B cell (primary cell): ENCODE measurements at regions not wholly inside any gene's neighbourhood (a gene's known extent, or its start where the extent isn't known, plus 50 kb on each side); places are given as distances from the start of the nearest gene placed in this dataset.

ENCODE experiments used
- ATAC-seq: fragments of 200-7000 bp; cut with Tn5 transposase; one replicate; pipeline ENCODE4 v1.10.0; 2021; ENCODE audit warnings: low read depth, mild to moderate bottlenecking, moderate number of reproducible peaks, moderate library complexity
- CTCF ChIA-PET: fragments of 350-600 bp; sonication (Branson Sonifier 250); formaldehyde crosslinking; loops from one replicate; lab custom pipeline; 2021; ENCODE audit warnings: antibody characterized with exemption, inconsistent platforms; lab: Charles Lee
- POLR2A ChIA-PET: fragments of 350-600 bp; sonication (Branson Sonifier 250); formaldehyde crosslinking; loops from one replicate; lab custom pipeline; 2021; ENCODE audit warnings: antibody characterized with exemption; lab: Charles Lee
- DNase-seq: peaks from one replicate; pipeline ENCODE4 v3.0.0; 2013
- H2AFZ ChIP-seq: 2 replicates; pipeline ENCODE4 v1.6.1; 2012; ENCODE audit warnings: mild to moderate bottlenecking, low read depth, low read length; ENCODE audit not compliant: insufficient read depth, poor library complexity, severe bottlenecking
- H3K27ac ChIP-seq, 2 donors: 1 replicate in 1 of 2; 2 replicates in 1 of 2; pipeline ENCODE4 v1.5.1; 2012 to 2013; ENCODE audit warnings: low read length in 2 of 2, mild to moderate bottlenecking in 2 of 2, moderate library complexity in 1 of 2
- H3K27me3 ChIP-seq, 4 experiments: fragments of 200-600 bp in 1 of 4; sonication (generic) in 1 of 4; replicated peaks in 1 of 4; 1 replicate in 2 of 4; 2 replicates in 2 of 4; pipeline versions ENCODE4 v1.6.1 to v1.7.0; 2013 to 2016; ENCODE audit warnings: low read length in 3 of 4, mild to moderate bottlenecking in 2 of 4, mixed read lengths in 1 of 4, moderate library complexity in 1 of 4; ENCODE audit not compliant: insufficient read depth in 4 of 4, control insufficient read depth in 3 of 4; ENCODE audit errors: control extremely low read depth in 1 of 4
- H3K36me3 ChIP-seq, 2 experiments: replicated peaks in 1 of 2; 1 replicate in 1 of 2; 2 replicates in 1 of 2; pipeline versions ENCODE4 v1.6.1 to v1.7.1; 2013; ENCODE audit warnings: low read length in 1 of 2; ENCODE audit not compliant: insufficient read depth in 2 of 2, control insufficient read depth in 1 of 2; ENCODE audit errors: control extremely low read depth in 1 of 2, extremely low read depth in 1 of 2
- H3K4me1 ChIP-seq, 2 donors: fragments of 200-600 bp in 1 of 2; sonication (generic) in 1 of 2; 1 replicate in 1 of 2; 2 replicates in 1 of 2; pipeline versions ENCODE4 v1.5.1 to v1.6.1; 2013 to 2017; ENCODE audit warnings: low read length in 2 of 2; ENCODE audit not compliant: control insufficient read depth in 2 of 2, insufficient read depth in 2 of 2
- H3K4me2 ChIP-seq: replicated peaks from 2 replicates; pipeline ENCODE3; 2012; ENCODE audit warnings: mild to moderate bottlenecking, low read depth, low read length; ENCODE audit not compliant: poor library complexity, severe bottlenecking
- H3K4me3 ChIP-seq, 5 experiments: fragments of 200-600 bp in 1 of 5; sonication (generic) in 1 of 5; 1 replicate in 3 of 5; 2 replicates in 2 of 5; pipeline versions ENCODE4 v1.5.1 to v1.7.0; 2011 to 2016; ENCODE audit warnings: low read length in 4 of 5, mild to moderate bottlenecking in 4 of 5, low read depth in 2 of 5, control low read depth in 1 of 5, moderate library complexity in 1 of 5; ENCODE audit not compliant: insufficient read depth in 1 of 5; ENCODE audit errors: control extremely low read depth in 1 of 5, extremely low read depth in 1 of 5
- H3K79me2 ChIP-seq: fragments of 200-600 bp; sonication (generic); one replicate; pipeline ENCODE4 v1.6.0; 2016; ENCODE audit warnings: low read length; ENCODE audit not compliant: control insufficient read depth, insufficient read depth
- H3K9ac ChIP-seq: fragments of 200-600 bp; sonication (generic); 2 replicates; pipeline ENCODE4 v1.6.1; 2017; ENCODE audit warnings: mild to moderate bottlenecking, low read length, moderate library complexity
- H3K9me3 ChIP-seq, 3 donors: one replicate each; pipeline versions ENCODE4 v1.6.1 to v1.7.1; 2013; ENCODE audit warnings: low read length in 2 of 3; ENCODE audit not compliant: control insufficient read depth in 2 of 3, insufficient read depth in 1 of 3; ENCODE audit errors: control extremely low read depth in 1 of 3
- H4K20me1 ChIP-seq: 2 replicates; pipeline ENCODE4 v1.6.0; 2012; ENCODE audit warnings: mild to moderate bottlenecking, low read length; ENCODE audit not compliant: insufficient read depth, control insufficient read depth, poor library complexity, severe bottlenecking
- H3K27ac Mint-ChIP-seq: one replicate; pipeline ENCODE4 v1.8.0; 2021; ENCODE audit warnings: mixed read lengths
- H3K27me3 Mint-ChIP-seq: one replicate; pipeline ENCODE4 v1.8.0; 2021; ENCODE audit warnings: mixed read lengths
- H3K4me1 Mint-ChIP-seq: one replicate; pipeline ENCODE4 v1.8.0; 2021; ENCODE audit warnings: mixed read lengths
- H3K4me3 Mint-ChIP-seq: one replicate; pipeline ENCODE4 v1.8.0; 2021; ENCODE audit warnings: mixed read lengths
- H3K9me3 Mint-ChIP-seq: one replicate; pipeline ENCODE4 v1.8.0; 2022; ENCODE audit warnings: mixed read lengths; ENCODE audit not compliant: insufficient read depth
- CTCF ChIP-seq: fragments of 200-600 bp; IDR thresholded peaks from one replicate; pipeline ENCODE4 v1.8.0; 2022; ENCODE audit warnings: antibody characterized with exemption, mild to moderate bottlenecking
- EZH2 ChIP-seq: IDR thresholded peaks from 2 replicates; pipeline ENCODE4 v1.6.1; 2012; ENCODE audit warnings: borderline replicate concordance, low read depth, mild to moderate bottlenecking, moderate library complexity, low read length; ENCODE audit not compliant: insufficient read depth, poor library complexity, severe bottlenecking
- WGBS: methylation state at CpG from one replicate; pipeline ENCODE4 v1.1.5; 2013; ENCODE audit warnings: missing lambda C conversion rate; ENCODE audit not compliant: insufficient coverage; 5-methylcytosine and 5-hydroxymethylcytosine counted together
- intact Hi-C: fragments of 100-400 bp; cut with micrococcal nuclease; formaldehyde crosslinking; loops from one replicate; pipeline ENCODE4 v1.10.0; 2022

DNA sequence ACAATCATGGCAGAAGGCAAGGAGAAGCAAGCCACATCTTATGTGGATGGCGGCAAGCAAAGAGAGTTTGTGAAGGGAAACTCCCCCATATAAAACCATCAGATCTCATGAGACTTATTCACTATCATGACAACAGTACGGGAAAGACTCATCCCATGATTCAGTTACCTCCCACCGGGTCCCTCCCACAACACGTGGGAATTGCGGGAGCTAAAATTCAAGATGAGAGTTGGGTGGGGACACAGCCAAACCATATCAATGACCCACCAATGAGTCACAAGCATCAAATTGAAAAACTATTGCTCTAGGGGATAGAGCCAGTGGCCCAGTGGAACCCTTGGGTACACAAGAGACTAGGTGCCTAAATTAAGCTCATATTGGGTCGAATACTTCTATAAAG is 157.4 kb downstream of the FBXO15 start:
- Histone ChIP-seq H2AFZ (no peak overlapping the region), H3K4me2 (no peak overlapping the region), H3K4me1 (no peaks in the 10 kb centered on the region), H3K27me3 (no peaks in the 10 kb centered on the region), H3K79me2 (no peaks in the 10 kb centered on the region), H3K9ac (no peak overlapping the region), H3K27ac (no peak overlapping the region), H3K4me3 (no peak overlapping the region), H4K20me1 (no peaks in the 10 kb centered on the region), H3K36me3 (no peaks in the 10 kb centered on the region), H3K9me3 (peaks cover 0 to 7% (median 0%) of the 10 kb centered on the region in 3 donors)
- ATAC-seq (no peak), DNase-seq (no peak)
- no CpG with 5 or more reads among the region's 6 CpGs for WGBS
- ChIA-PET CTCF (no interaction called here), POLR2A (no interaction called here)
- TF ChIP-seq CTCF = no peak
- TF ChIP-seq EZH2 = no peak
- Mint-ChIP-seq H3K9me3 (no peaks in the 10 kb centered on the region), H3K27ac (no peak overlapping the region), H3K4me1 (no peaks in the 10 kb centered on the region), H3K4me3 (no peak overlapping the region), H3K27me3 (no peaks in the 10 kb centered on the region)
- intact Hi-C loops = no loop called here

DNA sequence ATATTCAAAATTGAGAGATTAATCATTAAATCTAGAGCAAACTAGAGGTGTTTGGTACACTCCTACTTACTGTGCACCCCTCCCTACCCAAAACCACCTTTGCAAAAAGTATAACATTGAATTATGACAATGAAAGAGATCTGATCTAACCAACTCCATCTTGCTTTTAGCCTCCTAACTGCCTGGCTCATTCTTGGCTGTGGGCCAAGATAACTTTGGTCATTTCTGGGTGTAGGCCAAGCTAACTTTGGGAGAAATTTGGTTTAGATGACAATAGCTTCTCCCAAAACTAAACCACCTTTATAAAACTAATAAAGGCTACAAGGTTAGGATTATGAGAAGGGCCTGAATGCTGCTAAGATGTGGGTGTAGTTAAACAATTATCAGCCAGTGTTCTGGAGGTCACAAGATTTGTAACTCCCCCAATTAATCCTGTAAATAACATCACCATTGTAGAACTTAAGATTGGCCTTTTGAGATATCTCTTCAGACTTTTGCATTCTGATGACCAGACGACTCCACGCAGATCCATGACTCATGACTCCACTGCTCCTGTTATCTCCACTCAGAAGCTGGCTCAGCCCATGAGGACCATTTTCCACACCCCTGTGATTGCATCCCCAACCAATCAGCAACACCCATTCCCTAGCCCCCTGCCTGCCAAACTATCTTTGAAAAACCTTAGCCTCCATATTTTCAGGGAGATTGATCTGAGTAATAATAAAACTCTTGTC is 160.2 kb downstream of the FBXO15 start:
- no peak overlapping the region for H3K27ac ChIP-seq
- intact Hi-C loops = no loop called here
- no peak overlapping the region for H3K4me2 ChIP-seq
- H3K79me2 ChIP-seq = no peaks in the 10 kb centered on the region
- ChIA-PET POLR2A (no interaction called here), CTCF (no interaction called here)
- H4K20me1 ChIP-seq = no peaks in the 10 kb centered on the region
- H2AFZ ChIP-seq = no peak overlapping the region
- no peak overlapping the region for H3K4me3 ChIP-seq
- Mint-ChIP-seq H3K4me3 (no peak overlapping the region), H3K27me3 (no peaks in the 10 kb centered on the region), H3K27ac (no peak overlapping the region), H3K9me3 (no peaks in the 10 kb centered on the region), H3K4me1 (no peaks in the 10 kb centered on the region)
- DNase-seq (no peak), ATAC-seq (no peak)
- no peaks in the 10 kb centered on the region for H3K4me1 ChIP-seq
- 100% methylated on average over 2 of the region's 2 CpGs for WGBS
- H3K36me3 ChIP-seq = no peaks in the 10 kb centered on the region
- H3K9me3 ChIP-seq = peaks cover 0 to 7% (median 0%) of the 10 kb centered on the region in 3 donors
- TF ChIP-seq EZH2 (no peak), CTCF (no peak)
- H3K27me3 ChIP-seq = no peaks in the 10 kb centered on the region
- H3K9ac ChIP-seq = no peak overlapping the region
